ENCODE measurements at regions not wholly inside any gene's neighbourhood (a gene's known extent, or its start where the extent isn't known, plus 50 kb on each side); places are given as distances from the start of the nearest gene placed in this dataset.

DNA sequence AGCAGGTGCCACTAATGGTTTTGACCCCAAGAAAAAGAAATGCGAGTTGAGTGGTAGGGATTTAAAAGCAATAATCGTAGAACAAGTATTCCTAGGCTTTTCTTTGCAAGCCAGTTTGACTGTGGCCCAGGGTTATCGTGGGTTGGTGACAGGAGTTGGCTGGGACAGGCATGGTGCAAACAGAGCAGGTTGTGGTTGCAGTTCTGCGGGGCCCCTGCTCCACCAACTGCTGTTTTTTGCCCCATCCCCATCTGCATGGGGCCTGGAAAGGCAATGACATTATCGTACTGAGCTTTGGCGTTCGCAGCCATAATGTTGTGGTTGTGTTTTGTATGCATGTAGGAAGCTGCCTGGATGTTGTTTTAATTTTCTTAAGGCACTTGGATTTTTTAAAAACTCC is 274.0 kb downstream of the TSN start:
- Mint-ChIP-seq H3K4me3 (no peak overlapping the region), H3K27ac (no peak overlapping the region)

GRCh38 chr2:122029945-122030344 is 274.5 kb downstream of the TSN start:
- no peak overlapping the region for H3K4me3 Mint-ChIP-seq
- peak overlapping the region in 1 of 3 experiments; percentile 45 for H3K27ac Mint-ChIP-seq
- H3K36me3 Mint-ChIP-seq (ENCODE audit: low read depth) = no peaks in the 10 kb centered on the region
- TF ChIP-seq CTCF (IDR thresholded peaks at IDR 0.05; ENCODE audit: unreplicated experiment in 3 of 3) = no peak
- peaks cover 3% of the 10 kb centered on the region for H3K9me3 Mint-ChIP-seq
- H3K4me1 Mint-ChIP-seq = peaks cover 19% of the 10 kb centered on the region
- peaks cover 3% of the 10 kb centered on the region for H3K27me3 Mint-ChIP-seq (ENCODE audit: low read depth)

More for the DNA sequence above, 274.0 kb downstream of the TSN start:
- peaks cover 3% of the 10 kb centered on the region for H3K27me3 Mint-ChIP-seq (ENCODE audit: low read depth)
- peaks cover 3% of the 10 kb centered on the region for H3K9me3 Mint-ChIP-seq
- H3K4me1 Mint-ChIP-seq = peaks cover 17% of the 10 kb centered on the region
- H3K36me3 Mint-ChIP-seq (ENCODE audit: low read depth) = no peaks in the 10 kb centered on the region
- no peak for TF ChIP-seq CTCF (IDR thresholded peaks at IDR 0.05; ENCODE audit: unreplicated experiment in 3 of 3)

GRCh38 chr2:122031544-122032263 is 276.3 kb downstream of the TSN start:
- Mint-ChIP-seq H3K36me3 (ENCODE audit: low read depth) (no peaks in the 10 kb centered on the region), H3K4me3 (no peak overlapping the region), H3K27me3 (ENCODE audit: low read depth) (peaks cover 3% of the 10 kb centered on the region), H3K9me3 (peaks cover 3% of the 10 kb centered on the region), H3K27ac (peak overlapping the region in 1 of 3 experiments; percentile 18), H3K4me1 (peaks cover 23% of the 10 kb centered on the region)
- no peak for TF ChIP-seq CTCF (IDR thresholded peaks at IDR 0.05; ENCODE audit: unreplicated experiment in 3 of 3)

DNA sequence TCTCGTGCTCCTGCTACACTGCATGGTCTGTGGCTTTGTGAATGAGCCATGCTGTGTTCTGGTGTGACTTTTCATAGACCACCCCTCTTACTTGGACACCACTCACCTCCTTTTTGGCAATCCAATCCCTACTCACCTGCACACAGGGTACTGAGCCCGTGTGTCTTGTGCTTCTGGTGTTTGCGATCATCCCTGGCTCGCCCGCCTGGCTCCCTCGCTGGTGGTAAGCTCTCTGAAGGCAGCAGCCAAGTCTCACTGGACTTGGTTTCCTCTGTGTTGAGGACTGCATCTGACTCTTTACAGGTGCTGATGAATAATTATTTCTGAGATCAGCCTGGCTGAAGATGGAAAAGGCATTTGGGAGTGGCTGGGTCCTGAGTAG is 276.8 kb downstream of the TSN start:
- Mint-ChIP-seq H3K9me3 (peaks cover 3% of the 10 kb centered on the region), H3K36me3 (ENCODE audit: low read depth) (no peaks in the 10 kb centered on the region), H3K4me1 (peaks cover 23% of the 10 kb centered on the region), H3K27ac (no peak overlapping the region), H3K4me3 (no peak overlapping the region), H3K27me3 (ENCODE audit: low read depth) (peaks cover 3% of the 10 kb centered on the region)
- no peak for TF ChIP-seq CTCF (IDR thresholded peaks at IDR 0.05; ENCODE audit: unreplicated experiment in 3 of 3)

DNA sequence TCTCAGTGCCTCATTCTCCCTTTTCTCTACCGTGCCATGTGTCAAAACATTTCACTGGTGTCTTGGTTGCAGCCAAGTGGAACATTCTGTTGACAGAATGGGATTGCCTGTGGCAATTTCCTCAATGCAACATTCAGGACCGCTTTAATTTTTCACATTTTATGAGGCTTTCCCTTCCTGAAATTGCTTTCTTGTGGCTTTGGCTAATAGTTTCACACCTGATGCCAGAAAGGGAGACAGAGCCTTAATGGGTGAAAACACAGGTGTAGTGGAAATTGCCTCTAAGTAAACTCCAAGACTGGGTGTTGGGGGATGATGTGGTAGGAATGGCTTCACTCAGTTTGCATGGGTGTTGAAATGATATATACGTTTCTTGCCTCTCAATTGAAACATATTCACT is 278.3 kb downstream of the TSN start:
- H3K4me3 Mint-ChIP-seq = no peak overlapping the region
- H3K4me1 Mint-ChIP-seq = peaks cover 17% of the 10 kb centered on the region
- H3K27ac Mint-ChIP-seq = peak overlapping the region in 1 of 3 experiments; percentile 58
- H3K36me3 Mint-ChIP-seq (ENCODE audit: low read depth) = no peaks in the 10 kb centered on the region
- peaks cover 3% of the 10 kb centered on the region for H3K27me3 Mint-ChIP-seq (ENCODE audit: low read depth)
- peaks cover 3% of the 10 kb centered on the region for H3K9me3 Mint-ChIP-seq
- TF ChIP-seq CTCF (IDR thresholded peaks at IDR 0.05; ENCODE audit: unreplicated experiment in 3 of 3) = no peak

- H3K9me3 Mint-ChIP-seq = peaks cover 3% of the 10 kb centered on the region
- peaks cover 11% of the 10 kb centered on the region for H3K4me1 Mint-ChIP-seq
- no peak overlapping the region for H3K4me3 Mint-ChIP-seq
- H3K27ac Mint-ChIP-seq = peak overlapping the region in 1 of 3 experiments; percentile 58
- no peak for TF ChIP-seq CTCF (IDR thresholded peaks at IDR 0.05; ENCODE audit: unreplicated experiment in 3 of 3)
- no peaks in the 10 kb centered on the region for H3K36me3 Mint-ChIP-seq (ENCODE audit: low read depth)
- H3K27me3 Mint-ChIP-seq (ENCODE audit: low read depth) = peaks cover 3% of the 10 kb centered on the region
Measured at GRCh38 chr2:122034344-122034743, 278.9 kb downstream of the TSN start.
